Neuronal stem cell (in vitro differentiated cells): ENCODE measurements at regions not wholly inside any gene's neighbourhood (a gene's known extent, or its start where the extent isn't known, plus 50 kb on each side); places are given as distances from the start of the nearest gene placed in this dataset.

Source experiments
- DNase-seq: peaks from one replicate; pipeline ENCODE4 v3.0.0-alpha.2; 2013; ENCODE audit warnings: low spot score
- H2AFZ ChIP-seq: one replicate; pipeline ENCODE4 v1.6.1; 2013; ENCODE audit warnings: mild to moderate bottlenecking, low read length, inconsistent platforms
- H2AK5ac ChIP-seq: 2 replicates; pipeline ENCODE4 v1.6.1; 2013; ENCODE audit warnings: low read depth, mild to moderate bottlenecking, inconsistent platforms, low read length, moderate library complexity, mixed read lengths
- H2BK120ac ChIP-seq: 2 replicates; pipeline ENCODE4 v1.6.1; 2013; ENCODE audit warnings: low read depth, mild to moderate bottlenecking, inconsistent platforms, low read length, moderate library complexity, mixed read lengths
- H2BK12ac ChIP-seq: one replicate; pipeline ENCODE4 v1.6.1; 2013; ENCODE audit warnings: low read length, inconsistent platforms
- H2BK15ac ChIP-seq: 2 replicates; pipeline ENCODE4 v1.6.1; 2013; ENCODE audit warnings: mild to moderate bottlenecking, low read length, inconsistent platforms, mixed read lengths
- H2BK5ac ChIP-seq: one replicate; pipeline ENCODE4 v1.6.1; 2013; ENCODE audit warnings: inconsistent platforms, mild to moderate bottlenecking, low read length, moderate library complexity
- H3K14ac ChIP-seq: one replicate; pipeline ENCODE4 v1.6.1; 2013; ENCODE audit warnings: low read length, inconsistent platforms
- H3K18ac ChIP-seq: 2 replicates; pipeline ENCODE4 v1.6.1; 2013; ENCODE audit warnings: low read length, inconsistent platforms
- H3K23ac ChIP-seq: 2 replicates; pipeline ENCODE4 v1.6.1; 2013; ENCODE audit warnings: low read depth, mild to moderate bottlenecking, mixed read lengths, low read length, inconsistent platforms; ENCODE audit not compliant: poor library complexity
- H3K27ac ChIP-seq: replicated peaks from 3 replicates; pipeline ENCODE4 v1.5.1; 2013; ENCODE audit warnings: low read length, inconsistent platforms
- H3K27me3 ChIP-seq, 3 experiments: 2 replicates each; pipeline ENCODE4 v1.6.1; 2013; ENCODE audit warnings: low read length in 3 of 3, mild to moderate bottlenecking in 2 of 3, inconsistent platforms in 1 of 3, low read depth in 1 of 3, mixed read lengths in 1 of 3, moderate library complexity in 1 of 3; ENCODE audit not compliant: control insufficient read depth in 3 of 3, insufficient read depth in 3 of 3
- H3K36me3 ChIP-seq, 2 donors: replicated peaks in 1 of 2; 2 replicates each; pipeline ENCODE4 v1.6.1; 2013; ENCODE audit warnings: low read length in 2 of 2; ENCODE audit not compliant: control insufficient read depth in 2 of 2, insufficient read depth in 2 of 2
- H3K4ac ChIP-seq: 2 replicates; pipeline ENCODE4 v1.6.1; 2013; ENCODE audit warnings: inconsistent platforms, mild to moderate bottlenecking, low read length, moderate library complexity
- H3K4me1 ChIP-seq, 2 donors: 1 replicate in 1 of 2; 2 replicates in 1 of 2; pipeline ENCODE4 v1.6.1; 2013; ENCODE audit warnings: low read length in 2 of 2, low read depth in 1 of 2; ENCODE audit not compliant: control insufficient read depth in 2 of 2, insufficient read depth in 1 of 2
- H3K4me2 ChIP-seq: one replicate; pipeline ENCODE4 v1.6.1; 2013; ENCODE audit warnings: mild to moderate bottlenecking, low read length, inconsistent platforms; ENCODE audit not compliant: insufficient read depth, poor library complexity, severe bottlenecking
- H3K4me3 ChIP-seq, 2 donors: 2 replicates each; pipeline ENCODE4 v1.5.1; 2013; ENCODE audit warnings: low read length in 2 of 2, mild to moderate bottlenecking in 2 of 2, inconsistent platforms in 1 of 2, moderate library complexity in 1 of 2
- H3K79me1 ChIP-seq: one replicate; pipeline ENCODE4 v1.6.1; 2013; ENCODE audit warnings: low read depth, mild to moderate bottlenecking, inconsistent platforms, low read length, moderate library complexity
- H3K9ac ChIP-seq: one replicate; pipeline ENCODE4 v1.6.1; 2013; ENCODE audit warnings: mild to moderate bottlenecking, low read depth, low read length, inconsistent platforms; ENCODE audit not compliant: poor library complexity
- H3K9me3 ChIP-seq, 2 donors: replicated peaks in 1 of 2; 2 replicates each; pipeline versions ENCODE3 to v1.6.1; 2013; ENCODE audit warnings: low read length in 2 of 2, mild to moderate bottlenecking in 2 of 2, inconsistent platforms in 1 of 2, low read depth in 1 of 2, mixed read lengths in 1 of 2, moderate library complexity in 1 of 2; ENCODE audit not compliant: control insufficient read depth in 2 of 2, insufficient read depth in 1 of 2
- H4K8ac ChIP-seq: one replicate; pipeline ENCODE4 v1.6.1; 2013; ENCODE audit warnings: low read depth, mild to moderate bottlenecking, inconsistent platforms, low read length, moderate library complexity
- H4K91ac ChIP-seq: one replicate; pipeline ENCODE4 v1.6.1; 2013; ENCODE audit warnings: low read length, low read depth, mild to moderate bottlenecking, inconsistent platforms; ENCODE audit not compliant: poor library complexity
- WGBS, 2 donors: extraction: QIAGEN DNeasy Blood & Tissue Kit; methylation state at CpG; one replicate each; pipeline ENCODE4 v1.1.7; 2013; ENCODE audit warnings: missing lambda C conversion rate in 2 of 2, mixed read lengths in 1 of 2; ENCODE audit not compliant: insufficient read length in 2 of 2, insufficient replicate concordance in 1 of 2; ENCODE audit errors: extremely low coverage in 2 of 2; 5-methylcytosine and 5-hydroxymethylcytosine counted together

- no peak for DNase-seq
- no peaks in the 10 kb centered on the region for H3K36me3 ChIP-seq
- no peak overlapping the region for H3K27ac ChIP-seq
These were observed 150.1 kb upstream of the BMPER start for GRCh38 chr7:33754933-33755928.

GRCh38 chr7:33757050-33757449 lies 148.3 kb upstream of the BMPER start:
- no peak overlapping the region for H3K23ac ChIP-seq
- no peak overlapping the region for H2BK5ac ChIP-seq
- peaks cover 0 to 2% of the 10 kb centered on the region in 2 donors for H3K4me1 ChIP-seq
- H3K14ac ChIP-seq, result no peak overlapping the region
- H3K36me3 ChIP-seq, result no peaks in the 10 kb centered on the region
- H2AK5ac ChIP-seq, result no peak overlapping the region
- no peak for DNase-seq
- H2AFZ ChIP-seq, result no peak overlapping the region
- no peaks in the 10 kb centered on the region for H3K79me1 ChIP-seq
- no peak overlapping the region for H2BK15ac ChIP-seq
- no peak overlapping the region for H3K27ac ChIP-seq
- no peak overlapping the region for H3K4ac ChIP-seq
- no peak overlapping the region for H3K18ac ChIP-seq
- H3K9me3 ChIP-seq, result no peaks in the 10 kb centered on the region
- no peaks in the 10 kb centered on the region for H3K27me3 ChIP-seq
- H2BK120ac ChIP-seq, result no peak overlapping the region
- no CpG with 5 or more reads among the region's 7 CpGs for WGBS, 2 donors
- H3K9ac ChIP-seq, result no peak overlapping the region
- no peak overlapping the region for H3K4me3 ChIP-seq
- H4K8ac ChIP-seq, result no peak overlapping the region
- H3K4me2 ChIP-seq, result no peak overlapping the region
- H2BK12ac ChIP-seq, result no peak overlapping the region
- H4K91ac ChIP-seq, result no peak overlapping the region

More at GRCh38 chr7:33754933-33755928, 150.1 kb upstream of the BMPER start:
- no peak overlapping the region for H3K4me3 ChIP-seq
- no peak overlapping the region for H2AK5ac ChIP-seq
- H3K27me3 ChIP-seq, result no peaks in the 10 kb centered on the region
- no peak overlapping the region for H3K4ac ChIP-seq
- H3K14ac ChIP-seq, result no peak overlapping the region
- no peak overlapping the region for H3K9ac ChIP-seq
- no peak overlapping the region for H2BK15ac ChIP-seq
- H3K23ac ChIP-seq, result no peak overlapping the region
- H2AFZ ChIP-seq, result no peak overlapping the region
- no peak overlapping the region for H2BK120ac ChIP-seq
- no peak overlapping the region for H3K4me2 ChIP-seq
- H3K4me1 ChIP-seq, result peaks cover 0 to 6% of the 10 kb centered on the region in 2 donors
- H2BK12ac ChIP-seq, result no peak overlapping the region
- H2BK5ac ChIP-seq, result no peak overlapping the region
- no peak overlapping the region for H4K8ac ChIP-seq
- no peaks in the 10 kb centered on the region for H3K9me3 ChIP-seq
- no peak overlapping the region for H3K18ac ChIP-seq
- no peak overlapping the region for H4K91ac ChIP-seq
- WGBS, 2 donors, result no CpG with 5 or more reads among the region's 15 CpGs
- H3K79me1 ChIP-seq, result no peaks in the 10 kb centered on the region

GRCh38 chr7:33757563-33758165 lies 147.7 kb upstream of the BMPER start:
- Histone ChIP-seq H4K8ac (no peak overlapping the region), H2BK15ac (no peak overlapping the region), H3K27me3 (no peaks in the 10 kb centered on the region), H3K36me3 (no peaks in the 10 kb centered on the region), H2BK120ac (no peak overlapping the region), H4K91ac (no peak overlapping the region), H2BK5ac (no peak overlapping the region), H3K23ac (no peak overlapping the region), H3K4ac (no peak overlapping the region), H3K4me3 (no peak overlapping the region), H2AFZ (no peak overlapping the region), H2AK5ac (no peak overlapping the region), H3K4me2 (no peak overlapping the region), H3K9me3 (no peaks in the 10 kb centered on the region), H3K9ac (no peak overlapping the region), H3K18ac (no peak overlapping the region), H3K27ac (no peak overlapping the region), H3K14ac (no peak overlapping the region), H3K4me1 (peaks cover 0 to 2% of the 10 kb centered on the region in 2 donors), H2BK12ac (no peak overlapping the region), H3K79me1 (no peaks in the 10 kb centered on the region)
- peak; percentile 40 for DNase-seq
- WGBS, 2 donors, result no CpG with 5 or more reads among the region's 4 CpGs

DNA sequence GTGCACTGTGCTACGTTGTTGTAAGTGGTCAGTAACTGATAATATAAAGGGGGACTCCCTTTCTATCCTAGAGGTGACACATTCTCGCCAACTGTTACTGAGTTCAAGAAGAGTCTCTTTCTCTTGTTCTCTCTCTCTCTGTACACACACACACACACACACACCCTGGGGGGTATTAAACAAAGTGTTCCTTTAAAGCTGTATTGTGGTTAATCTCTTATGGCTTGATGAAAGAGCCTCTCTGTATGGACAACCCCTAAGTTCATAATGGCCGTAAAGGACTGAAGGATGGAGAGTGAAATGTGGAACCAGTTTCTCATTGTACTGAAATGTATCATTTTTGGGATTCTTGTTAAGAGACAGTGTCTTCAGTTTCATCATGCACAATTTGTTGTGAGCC lies 145.2 kb upstream of the BMPER start:
- WGBS, 2 donors, result no CpG with 5 or more reads among the region's 3 CpGs
- H3K79me1 ChIP-seq, result no peaks in the 10 kb centered on the region

More for the DNA sequence above, 145.2 kb upstream of the BMPER start:
- Histone ChIP-seq H3K27me3 (no peaks in the 10 kb centered on the region), H2AK5ac (no peak overlapping the region), H4K91ac (no peak overlapping the region), H3K14ac (no peak overlapping the region), H2BK15ac (no peak overlapping the region), H3K4ac (no peak overlapping the region), H4K8ac (no peak overlapping the region), H2BK120ac (no peak overlapping the region), H3K9me3 (no peaks in the 10 kb centered on the region), H3K27ac (no peak overlapping the region), H2AFZ (no peak overlapping the region), H3K23ac (no peak overlapping the region), H2BK12ac (no peak overlapping the region), H3K9ac (no peak overlapping the region), H3K4me2 (no peak overlapping the region), H3K36me3 (no peaks in the 10 kb centered on the region), H3K4me3 (no peak overlapping the region), H3K4me1 (peaks cover 0 to 2% of the 10 kb centered on the region in 2 donors), H2BK5ac (no peak overlapping the region), H3K18ac (no peak overlapping the region)
- DNase-seq, result no peak
